HK-2 (cell line): ENCODE measurements at regions not wholly inside any gene's neighbourhood (a gene's known extent, or its start where the extent isn't known, plus 50 kb on each side); places are given as distances from the start of the nearest gene placed in this dataset.

Experiments used
- DNase-seq: peaks from one replicate; pipeline ENCODE4 v3.0.0-alpha.2; 2018; ENCODE audit not compliant: unreplicated experiment

DNA sequence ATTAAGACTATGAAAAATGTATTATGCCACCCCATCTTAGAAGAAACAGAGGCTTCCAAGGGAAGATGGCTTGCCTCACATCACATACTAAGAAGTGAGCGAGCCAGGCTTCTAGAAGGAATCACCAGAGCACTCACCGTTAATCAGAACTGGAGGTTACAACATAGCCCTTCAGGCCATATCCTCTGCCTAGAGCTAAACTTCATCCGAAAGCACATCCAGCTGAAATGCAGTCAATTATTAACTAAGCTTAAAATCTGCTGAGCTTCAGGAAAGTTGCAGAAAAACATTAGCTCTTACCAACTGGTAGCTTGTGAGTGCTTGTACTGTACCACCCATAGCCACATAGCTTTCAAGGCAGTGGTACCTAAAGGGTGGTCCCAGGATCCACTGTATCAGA lies 483.2 kb downstream of the TBL1XR1 start:
- DNase-seq, result no peak

- no peak for DNase-seq
Measured at GRCh38 chr3:176712191-176712590, 485.1 kb downstream of the TBL1XR1 start.

DNA sequence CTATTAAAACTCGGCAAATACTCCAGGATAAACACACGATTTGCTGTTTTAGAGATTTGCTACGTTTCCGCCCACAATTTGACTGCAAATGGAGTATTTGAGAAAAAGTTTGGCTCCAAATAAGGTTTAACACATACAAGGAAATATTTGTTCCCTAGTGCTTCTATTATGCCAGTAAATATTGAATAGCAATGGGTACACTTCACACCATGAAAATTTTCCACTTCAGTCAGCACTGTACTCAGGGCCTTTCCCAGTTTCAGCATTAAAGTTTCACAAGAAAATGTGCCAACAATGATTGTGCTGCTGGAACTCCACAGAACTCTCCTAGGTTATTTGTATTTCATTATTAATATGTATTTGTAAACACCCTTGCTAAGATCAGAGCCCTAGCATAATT lies 498.0 kb downstream of the TBL1XR1 start:
- DNase-seq, result no peak

- DNase-seq, result no peak
Measured at GRCh38 chr3:176697284-176697889, 499.9 kb downstream of the TBL1XR1 start.

DNA sequence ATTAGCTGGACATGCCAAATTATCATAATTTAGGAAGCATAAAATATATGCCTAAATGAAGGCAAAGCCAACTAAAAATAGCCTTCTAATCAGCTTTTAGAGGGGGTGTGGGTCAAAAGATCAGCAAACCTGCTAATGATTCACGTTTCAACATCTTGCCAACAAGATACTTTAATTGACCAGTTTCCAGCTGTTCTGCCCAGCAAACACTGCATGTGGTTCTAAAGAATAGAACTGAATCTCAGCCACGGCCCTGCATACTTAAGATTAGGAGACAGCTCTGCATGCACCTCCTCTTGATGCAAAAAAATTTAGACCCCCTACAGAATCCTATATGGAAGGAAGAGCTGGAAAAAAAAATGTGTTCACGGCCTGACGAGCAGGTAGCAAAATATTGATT lies 500.5 kb downstream of the TBL1XR1 start:
- DNase-seq, result no peak

DNA sequence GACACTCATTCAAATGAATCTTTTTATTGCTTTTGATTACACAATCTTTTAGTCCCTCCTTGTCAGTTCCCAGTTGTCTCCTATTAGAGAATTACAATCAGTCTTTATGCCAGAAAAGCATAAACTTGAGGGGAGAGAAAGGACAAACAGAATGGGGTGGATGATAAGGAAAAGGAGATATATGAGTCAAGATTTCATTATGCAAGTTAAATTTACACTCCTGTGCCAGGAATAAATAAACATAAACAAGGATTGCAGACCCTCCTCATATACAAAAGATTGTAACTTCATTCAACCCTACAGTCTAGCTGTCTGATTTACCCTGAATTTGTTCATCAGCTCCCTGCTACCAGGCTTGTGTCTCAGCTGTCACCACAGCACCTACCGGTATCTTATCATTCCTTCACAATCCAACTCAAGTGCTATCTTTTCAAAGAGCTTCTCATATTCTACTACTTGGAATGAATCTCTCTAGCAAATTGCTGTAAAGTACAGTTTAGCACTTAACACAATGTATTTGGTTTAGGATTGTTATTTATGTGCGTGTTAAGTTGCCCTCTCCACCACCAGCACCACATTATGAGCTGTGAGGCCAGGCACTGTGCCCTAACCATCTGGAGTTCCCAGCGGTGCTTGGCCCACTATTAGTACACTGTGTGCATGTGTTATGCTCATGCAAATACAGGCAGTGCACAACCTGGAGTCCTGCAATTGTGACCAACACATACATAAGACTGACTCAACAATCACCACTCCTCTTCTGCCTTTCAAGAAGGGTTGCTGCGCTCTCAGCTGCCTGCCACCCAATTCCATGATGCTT lies 504.1 kb downstream of the TBL1XR1 start:
- DNase-seq, result no peak

DNA sequence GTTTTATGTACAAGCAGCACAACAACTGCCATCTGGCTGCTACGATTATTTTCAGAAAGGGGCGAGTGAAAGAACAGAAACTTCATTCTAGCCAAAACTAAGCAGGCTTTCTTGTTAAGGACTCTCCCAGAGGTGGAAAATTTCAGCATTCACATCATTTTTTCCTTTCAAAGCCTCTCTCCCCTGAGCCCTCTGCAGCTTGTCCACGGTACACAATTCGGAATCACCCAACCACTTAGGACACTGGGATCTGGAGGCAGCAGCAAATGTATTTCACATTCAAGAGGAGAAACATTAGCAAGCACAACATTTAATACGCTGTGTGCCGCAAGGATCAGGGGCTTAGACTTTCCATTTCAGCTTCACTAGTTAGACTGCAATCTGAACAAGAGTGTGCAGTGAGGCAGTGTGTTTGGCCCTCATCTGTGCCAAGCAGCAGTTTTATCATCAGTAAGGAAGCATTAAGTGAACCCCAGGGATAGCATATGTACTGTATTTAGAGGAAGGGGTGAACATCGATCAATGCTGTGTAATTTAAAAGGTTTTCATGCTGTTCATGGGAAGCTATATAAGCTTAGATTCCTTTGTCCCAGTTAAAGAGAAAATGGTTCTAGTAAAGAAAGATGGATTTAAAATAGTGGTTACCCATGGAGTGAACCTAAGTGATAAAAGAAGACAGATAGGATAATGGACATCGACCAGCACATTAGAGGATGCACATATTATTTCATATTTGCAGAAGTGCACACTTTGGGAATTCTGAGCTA lies 504.9 kb downstream of the TBL1XR1 start:
- no peak for DNase-seq

DNA sequence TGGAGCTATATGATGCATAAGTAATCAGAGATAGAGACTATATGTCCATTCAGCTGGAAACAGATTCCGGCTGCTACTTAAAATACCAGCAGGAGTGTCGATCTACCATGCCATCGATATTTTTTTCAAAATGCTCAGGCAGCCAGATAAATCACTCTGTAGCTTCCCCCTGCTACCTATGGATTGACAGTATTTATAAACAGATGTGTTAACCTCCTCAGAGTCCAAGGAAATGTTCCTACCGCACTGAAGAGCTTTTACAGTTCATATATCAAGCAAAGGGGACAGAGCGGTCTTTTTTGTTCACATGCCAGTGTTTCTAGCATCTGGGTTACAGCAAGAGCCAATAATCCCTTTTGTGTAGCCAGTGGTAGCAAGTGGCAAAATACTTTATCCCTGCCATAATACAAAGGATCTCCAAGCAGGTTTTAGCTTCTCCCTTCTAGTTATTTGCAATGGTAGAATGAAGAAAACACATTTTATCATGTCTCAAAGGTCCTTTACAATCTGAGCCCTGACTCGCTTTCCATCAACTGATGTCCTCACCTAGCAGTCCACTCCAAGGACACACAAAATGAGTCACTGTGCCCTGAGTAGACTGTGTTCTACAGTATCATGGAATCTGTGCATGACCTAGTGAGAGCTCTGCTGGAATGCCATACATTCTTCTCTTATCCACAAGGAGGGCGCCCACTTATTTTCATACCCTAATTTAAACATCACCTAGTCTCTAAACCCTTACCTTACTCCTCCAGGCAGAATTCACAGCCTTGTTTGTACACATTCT lies 507.0 kb downstream of the TBL1XR1 start:
- DNase-seq, result no peak

DNA sequence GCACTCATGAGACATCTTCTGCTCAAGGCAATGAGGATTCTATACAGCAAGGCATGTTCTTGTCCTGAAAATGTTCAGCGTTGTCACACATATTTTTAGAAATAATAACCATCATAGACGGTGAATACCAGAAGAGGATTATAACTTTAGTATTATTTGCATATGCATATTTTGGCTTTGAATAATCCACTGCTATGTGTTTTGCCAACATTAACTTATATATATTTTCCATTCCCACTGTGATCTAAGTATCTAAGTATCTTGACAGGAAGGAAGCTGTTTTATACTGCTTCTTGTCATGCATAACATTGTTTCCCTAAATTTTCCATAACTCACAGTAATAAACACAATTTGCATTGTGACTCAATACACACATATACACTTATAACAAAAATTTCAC lies 509.5 kb downstream of the TBL1XR1 start:
- no peak for DNase-seq

- no peak for DNase-seq
Measured at GRCh38 chr3:176683382-176683781, 513.9 kb downstream of the TBL1XR1 start.

GRCh38 chr3:176663837-176664831 lies 533.1 kb downstream of the TBL1XR1 start:
- no peak for DNase-seq

GRCh38 chr3:176663387-176663786 lies 533.9 kb downstream of the TBL1XR1 start:
- no peak for DNase-seq

DNA sequence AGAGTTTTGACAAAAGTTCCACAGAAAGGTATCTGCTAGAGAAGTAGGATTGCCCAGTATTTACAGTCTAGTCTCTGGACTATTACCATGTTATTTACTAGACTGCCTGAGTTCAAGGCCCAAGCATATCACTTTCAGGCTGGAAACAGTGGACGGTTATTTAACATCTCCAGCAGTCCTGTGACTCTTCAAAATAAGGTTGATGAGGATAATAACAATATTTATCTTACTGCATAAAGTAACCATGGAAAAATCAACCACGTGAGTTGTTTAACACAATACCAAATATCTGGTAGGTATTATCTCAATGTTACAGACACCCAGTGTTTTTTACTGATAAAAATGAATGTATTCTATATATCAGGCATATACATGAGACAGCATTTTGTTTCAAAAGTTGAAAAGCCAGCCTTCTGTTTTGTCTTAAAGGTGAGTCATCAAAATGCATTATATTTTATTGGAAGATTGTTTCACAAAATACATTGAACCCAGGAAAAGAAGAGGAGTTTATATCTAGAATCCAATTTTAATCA lies 535.8 kb downstream of the TBL1XR1 start:
- no peak for DNase-seq

GRCh38 chr3:176655404-176656094 lies 541.7 kb downstream of the TBL1XR1 start:
- DNase-seq, result no peak

- DNase-seq, result no peak
Measured at GRCh38 chr3:176651622-176652021, 545.7 kb downstream of the TBL1XR1 start.

DNA sequence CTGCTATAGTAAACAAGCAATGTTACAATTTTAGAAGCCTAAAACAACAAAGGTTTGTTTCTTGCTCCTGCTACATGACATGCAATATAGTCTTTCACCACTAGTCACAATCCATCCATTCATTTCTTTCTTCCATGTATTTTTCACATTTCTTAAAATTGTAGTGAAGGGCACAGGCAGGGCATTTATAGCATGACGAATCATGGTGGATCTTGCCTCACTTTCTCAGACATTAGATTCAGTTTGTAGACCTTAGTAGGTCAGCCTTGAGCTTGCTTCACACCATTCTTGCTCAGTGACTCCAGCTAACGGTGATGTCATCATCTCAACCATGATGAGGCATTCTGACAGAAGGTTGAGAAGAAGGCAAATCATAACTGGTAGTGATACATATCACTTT lies 546.8 kb downstream of the TBL1XR1 start:
- DNase-seq, result no peak

DNA sequence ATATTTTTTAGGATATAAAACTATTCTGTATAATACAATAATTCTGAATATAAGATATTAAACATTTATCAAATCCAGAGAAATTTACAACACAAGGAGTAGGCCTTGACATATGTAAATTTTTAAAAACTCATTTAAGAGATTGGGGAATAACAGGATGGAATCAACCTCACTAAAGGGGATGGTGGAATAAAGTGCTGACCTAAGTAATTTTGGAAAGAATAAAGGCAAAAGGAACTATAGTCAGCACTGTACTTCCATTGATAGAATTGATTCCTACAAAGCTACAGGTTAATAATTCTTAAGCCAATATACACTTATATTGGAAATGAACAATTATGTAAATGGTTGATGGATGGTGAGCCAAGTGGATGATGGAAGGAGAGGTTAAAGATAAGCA lies 549.3 kb downstream of the TBL1XR1 start:
- DNase-seq, result no peak

- no peak for DNase-seq
Measured at GRCh38 chr3:176633511-176633910, 563.8 kb downstream of the TBL1XR1 start.

GRCh38 chr3:176632925-176633324 lies 564.4 kb downstream of the TBL1XR1 start:
- DNase-seq, result no peak

DNA sequence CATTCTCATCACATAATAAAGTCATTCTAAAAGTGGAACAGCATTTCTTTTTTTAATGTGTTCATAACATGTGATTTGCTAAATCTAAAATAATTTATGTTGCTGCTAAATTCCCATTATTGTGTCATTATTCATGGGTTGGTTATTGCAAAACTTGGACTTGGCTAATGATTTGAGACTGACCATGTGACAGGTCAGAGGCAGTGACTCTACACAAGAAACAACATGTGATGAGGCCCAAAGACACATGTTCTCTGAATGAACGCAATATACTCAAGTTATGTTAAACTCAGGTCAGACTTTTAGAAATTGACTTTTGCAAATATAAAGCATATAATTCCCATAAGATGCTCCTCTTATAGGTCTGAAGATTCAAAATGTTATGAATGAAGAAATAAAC lies 566.1 kb downstream of the TBL1XR1 start:
- no peak for DNase-seq
